NCI-H510A (cell line): ENCODE measurements at regions not wholly inside any gene's neighbourhood (a gene's known extent, or its start where the extent isn't known, plus 50 kb on each side); places are given as distances from the start of the nearest gene placed in this dataset.

Experiments
- DNase-seq: peaks from one replicate; lab custom pipeline; 2025; lab: John Stamatoyannopoulos, UW

DNA sequence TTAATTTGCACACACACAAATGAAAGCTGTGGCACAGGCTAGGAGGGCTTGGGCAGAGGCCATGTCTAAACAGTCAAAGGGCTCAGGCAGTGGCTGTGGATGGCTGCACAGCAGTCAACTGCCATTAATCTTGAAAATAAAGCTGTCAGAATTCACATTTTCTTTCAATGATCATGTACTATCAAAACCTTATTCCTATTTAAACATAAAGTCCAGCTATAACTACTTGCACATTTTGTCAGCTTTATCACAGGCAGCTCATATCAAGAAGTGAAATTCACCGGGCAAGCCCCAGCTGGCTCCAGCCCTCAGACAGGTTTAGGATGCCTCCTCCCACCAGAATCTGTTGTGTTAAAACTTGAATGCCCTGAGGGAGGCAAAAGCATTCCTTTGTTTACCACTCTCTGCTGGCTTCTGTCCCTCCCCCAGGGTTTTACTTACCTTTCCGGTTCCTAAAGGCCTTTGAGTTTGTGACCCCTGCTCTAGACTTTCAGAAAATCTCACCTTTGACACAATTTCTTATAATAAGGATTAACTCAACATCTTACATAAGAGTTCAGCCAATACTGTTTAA, 54.9 kb upstream of the GRAMD2B start:
- DNase-seq: no peak

DNA sequence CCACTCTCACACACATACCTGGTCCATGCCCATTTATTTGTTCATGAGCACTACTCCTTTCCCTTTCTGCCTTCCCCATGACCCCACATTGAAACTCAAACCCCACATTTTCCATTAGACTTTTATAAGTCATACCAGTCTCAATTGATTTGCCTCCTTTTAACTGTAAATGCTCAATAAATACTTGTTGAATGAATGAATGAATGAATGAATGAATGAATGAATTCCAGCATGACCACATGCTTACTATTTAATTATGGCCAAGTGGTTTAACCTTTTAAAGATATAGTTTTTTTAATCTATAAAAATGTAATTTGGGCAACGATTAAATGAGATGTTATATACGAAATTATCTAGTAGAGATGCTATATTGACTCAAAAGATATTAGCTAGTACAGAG, 54.1 kb upstream of the GRAMD2B start:
- DNase-seq: no peak

DNA sequence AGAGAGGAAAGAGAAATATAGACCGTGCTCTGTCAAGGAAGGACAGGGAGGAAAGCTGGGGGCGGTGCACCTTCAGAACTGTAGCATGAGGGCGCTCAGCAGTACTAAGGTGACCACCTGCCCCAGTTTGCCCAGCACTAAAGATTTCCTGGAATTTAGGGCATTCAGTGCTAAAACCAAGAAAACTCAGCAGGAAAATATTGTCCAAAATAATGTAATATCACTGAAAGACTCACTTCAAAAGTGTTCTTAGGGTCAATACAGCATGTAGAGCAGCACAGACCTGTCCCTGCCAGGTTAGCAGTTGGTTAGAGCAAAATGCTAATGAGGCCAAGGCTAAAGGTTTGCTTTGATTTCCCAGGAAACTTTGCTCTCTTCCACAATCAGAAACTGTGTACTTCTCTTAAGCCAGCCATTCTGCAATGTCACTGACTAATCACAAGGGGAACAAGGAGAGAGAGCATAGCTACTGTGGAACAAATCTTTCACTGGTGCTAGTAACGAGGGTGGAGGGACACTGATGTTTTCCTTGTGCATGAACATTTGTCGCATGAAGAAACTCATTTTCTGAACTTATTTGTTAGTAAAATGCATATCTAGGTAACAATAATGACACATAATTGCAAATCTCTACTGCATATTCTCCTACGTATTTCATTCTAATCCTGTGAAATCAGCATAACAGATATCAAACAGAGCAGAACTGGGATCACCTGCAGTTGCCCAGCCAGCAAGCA, 53.0 kb upstream of the GRAMD2B start:
- DNase-seq: no peak

DNA sequence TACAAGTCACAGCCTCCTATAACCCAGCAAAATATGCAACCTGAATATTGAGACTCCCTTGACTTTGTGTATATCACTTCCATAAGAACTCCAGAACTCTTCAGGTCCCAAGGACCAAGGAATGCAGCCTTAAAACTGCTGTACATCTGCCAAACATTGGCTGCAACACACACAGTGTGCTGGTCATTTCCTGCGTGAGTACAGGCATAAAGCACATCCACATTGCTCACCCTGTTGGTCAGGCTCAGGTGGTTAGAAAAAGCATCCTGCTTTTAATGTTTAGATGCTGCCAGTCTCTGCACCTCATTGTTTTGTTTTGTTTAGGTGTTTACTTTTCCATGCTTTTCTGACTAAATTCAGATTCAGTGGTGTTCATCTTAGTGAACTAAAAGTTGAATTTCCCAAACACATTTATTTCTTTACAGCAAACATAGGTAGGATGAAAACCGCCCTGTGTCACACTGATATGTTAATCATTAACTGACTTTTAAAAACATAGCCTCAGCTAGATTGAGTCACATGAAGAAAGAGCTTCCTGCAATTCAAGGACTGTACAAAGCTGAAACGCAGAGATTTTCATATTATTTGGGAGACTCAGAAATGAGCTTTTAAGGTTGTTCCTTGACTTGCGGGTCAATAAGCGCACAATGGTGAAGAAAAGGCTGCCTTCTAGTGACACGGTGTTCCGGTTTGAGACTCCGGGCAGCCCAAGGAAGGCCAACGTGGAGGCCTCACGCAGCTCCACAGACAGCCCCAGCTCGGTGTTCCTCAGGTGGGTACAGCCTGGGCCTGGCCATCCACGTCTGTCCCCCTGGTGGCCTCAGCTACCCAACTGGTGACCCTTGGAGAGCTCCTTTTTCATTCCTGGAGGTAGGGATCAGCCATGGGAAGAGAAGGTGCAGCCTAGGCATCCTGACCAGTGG, 52.2 kb upstream of the GRAMD2B start:
- DNase-seq: no peak

DNA sequence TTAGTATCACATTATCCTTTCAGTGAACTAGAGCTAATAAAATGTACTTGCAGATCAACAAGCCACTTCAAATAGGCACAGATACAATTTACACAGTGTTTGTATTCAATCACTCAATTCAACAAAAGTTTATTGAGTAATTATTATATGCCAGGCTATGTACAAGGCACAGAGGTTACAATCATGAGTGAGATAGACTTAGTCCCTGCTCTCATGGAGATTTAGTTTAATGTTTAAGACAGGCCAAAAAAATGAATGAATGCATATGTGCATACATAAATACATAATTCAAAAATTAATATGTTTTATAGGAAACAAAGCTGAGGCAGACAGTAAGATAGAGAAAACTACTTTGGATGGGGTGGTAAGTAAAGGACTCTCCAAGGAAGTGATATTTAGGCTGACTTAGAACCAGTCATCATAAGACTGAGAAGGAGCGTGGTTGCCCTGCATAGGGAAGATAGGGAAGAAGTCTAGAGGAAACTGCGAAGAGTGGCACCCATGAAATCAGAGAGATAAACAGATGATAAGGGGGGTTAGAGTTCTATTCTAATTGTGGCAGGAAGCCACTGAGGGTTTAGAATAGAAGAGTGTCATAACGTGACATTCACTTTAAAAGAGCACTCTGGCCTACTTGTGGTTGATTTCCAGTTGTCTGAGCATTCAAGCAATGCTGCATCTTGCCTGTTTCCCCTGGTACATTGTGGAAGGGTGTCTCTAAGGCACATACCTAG, 49.7 kb upstream of the GRAMD2B start:
- DNase-seq: no peak
